Astrocyte of the spinal cord (primary cell): ENCODE measurements at regions not wholly inside any gene's neighbourhood (a gene's known extent, or its start where the extent isn't known, plus 50 kb on each side); places are given as distances from the start of the nearest gene placed in this dataset.

Source experiments
- DNase-seq: peaks from one replicate; pipeline ENCODE4 v3.0.0; 2011; ENCODE audit warnings: low read depth, low spot score
- H3K4me3 ChIP-seq: 2 replicates; pipeline ENCODE4 v1.5.1; 2011; ENCODE audit warnings: low read depth, mild to moderate bottlenecking, low read length, moderate library complexity
- in situ Hi-C: cut with HindIII; loops from 2 replicates; pipeline ENCODE4 v1.10.0; 2017; ENCODE audit warnings: low sequenced_read_pairs
- TF ChIP-seq, protein P1 (sequence below): IDR thresholded peaks from 2 replicates; pipeline ENCODE4 v1.5.1; 2012; ENCODE audit warnings: low read depth, mild to moderate bottlenecking, low read length, inconsistent platforms

DNA sequence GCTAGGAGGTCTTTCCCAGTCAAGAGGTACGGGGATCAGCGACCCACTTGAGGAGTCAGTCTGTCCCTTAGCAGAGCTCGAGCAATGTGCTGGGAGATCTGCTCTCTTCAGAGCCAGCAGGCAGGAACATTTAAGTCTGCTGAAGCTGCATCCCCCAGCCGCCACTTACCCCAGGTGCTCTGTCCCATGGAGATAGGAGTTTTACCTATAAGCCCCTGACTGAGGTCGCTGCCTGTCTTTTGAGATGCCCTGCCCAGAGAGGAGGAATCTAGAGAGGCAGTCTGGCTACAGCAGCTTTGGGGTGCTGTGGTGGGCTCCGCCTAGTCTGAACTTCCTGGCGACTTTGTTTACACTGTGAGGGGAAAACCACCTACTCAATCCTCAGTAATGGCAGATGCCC lies 874.9 kb upstream of the FLRT2 start:
- TF ChIP-seq, protein P1, sequence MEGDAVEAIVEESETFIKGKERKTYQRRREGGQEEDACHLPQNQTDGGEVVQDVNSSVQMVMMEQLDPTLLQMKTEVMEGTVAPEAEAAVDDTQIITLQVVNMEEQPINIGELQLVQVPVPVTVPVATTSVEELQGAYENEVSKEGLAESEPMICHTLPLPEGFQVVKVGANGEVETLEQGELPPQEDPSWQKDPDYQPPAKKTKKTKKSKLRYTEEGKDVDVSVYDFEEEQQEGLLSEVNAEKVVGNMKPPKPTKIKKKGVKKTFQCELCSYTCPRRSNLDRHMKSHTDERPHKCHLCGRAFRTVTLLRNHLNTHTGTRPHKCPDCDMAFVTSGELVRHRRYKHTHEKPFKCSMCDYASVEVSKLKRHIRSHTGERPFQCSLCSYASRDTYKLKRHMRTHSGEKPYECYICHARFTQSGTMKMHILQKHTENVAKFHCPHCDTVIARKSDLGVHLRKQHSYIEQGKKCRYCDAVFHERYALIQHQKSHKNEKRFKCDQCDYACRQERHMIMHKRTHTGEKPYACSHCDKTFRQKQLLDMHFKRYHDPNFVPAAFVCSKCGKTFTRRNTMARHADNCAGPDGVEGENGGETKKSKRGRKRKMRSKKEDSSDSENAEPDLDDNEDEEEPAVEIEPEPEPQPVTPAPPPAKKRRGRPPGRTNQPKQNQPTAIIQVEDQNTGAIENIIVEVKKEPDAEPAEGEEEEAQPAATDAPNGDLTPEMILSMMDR, result no peak
- no peak overlapping the region for H3K4me3 ChIP-seq
- in situ Hi-C loops, result no loop called here
- DNase-seq, result no peak

DNA sequence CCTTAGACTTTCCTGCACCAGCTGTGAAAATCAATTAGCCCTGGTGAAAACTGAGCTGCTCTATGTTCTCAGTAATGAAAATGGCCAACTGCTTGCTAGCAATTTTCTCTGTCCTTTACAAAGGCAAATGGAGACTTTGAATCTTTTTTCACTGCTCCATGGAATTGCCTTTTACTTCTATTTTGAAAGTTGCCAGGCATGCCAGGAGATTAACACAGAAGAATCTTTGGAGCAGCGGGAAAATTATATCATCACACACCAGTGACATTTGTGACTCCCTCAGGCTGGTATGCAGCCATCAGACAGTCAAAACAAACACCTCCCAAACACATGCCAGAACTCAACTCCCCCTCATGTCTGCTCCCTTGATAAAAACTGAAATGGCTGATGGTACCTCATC lies 872.0 kb upstream of the FLRT2 start:
- in situ Hi-C loops, result no loop called here

DNA sequence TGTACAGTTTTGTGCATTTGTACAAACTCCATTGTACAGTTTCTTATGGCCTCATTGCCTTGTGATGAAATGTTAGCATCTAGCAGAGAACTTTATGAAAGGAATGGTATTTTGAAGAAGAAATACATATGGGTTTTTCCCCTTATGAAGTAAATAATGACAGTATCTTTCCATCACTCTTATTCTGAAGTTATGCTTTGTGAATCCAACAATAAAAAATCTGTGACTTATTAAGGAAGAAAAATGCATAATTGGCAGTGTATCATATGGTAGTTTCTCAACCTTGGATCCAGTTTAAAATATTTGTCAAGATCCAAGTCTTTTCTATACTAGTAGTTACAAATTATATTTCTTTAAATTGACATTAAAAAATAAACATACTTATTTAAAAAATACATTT lies 859.1 kb upstream of the FLRT2 start:
- no peak overlapping the region for H3K4me3 ChIP-seq
- no peak for DNase-seq
- in situ Hi-C loops, result no loop called here
- TF ChIP-seq, protein P1, result no peak

More for the DNA sequence above, 872.0 kb upstream of the FLRT2 start:
- TF ChIP-seq, protein P1, result no peak
- no peak overlapping the region for H3K4me3 ChIP-seq
- DNase-seq, result no peak

DNA sequence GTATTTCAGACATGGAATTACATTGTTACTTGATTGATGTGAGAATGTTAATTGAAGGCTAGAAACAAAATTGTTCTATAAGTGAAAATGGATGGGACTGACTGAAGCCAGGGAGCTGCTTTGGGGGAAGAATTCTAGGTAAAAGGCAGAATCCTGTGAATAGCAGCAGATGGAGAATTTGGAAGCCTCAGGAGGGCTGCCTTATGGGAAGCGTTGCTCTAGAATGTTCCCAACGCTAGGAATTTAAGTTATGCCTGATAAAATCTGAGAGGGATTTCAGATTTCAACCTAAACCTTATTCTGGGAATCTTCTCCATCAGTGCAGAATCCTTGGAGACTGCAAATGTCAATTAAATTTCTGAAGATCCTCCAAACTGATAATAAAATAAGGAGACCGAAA lies 858.2 kb upstream of the FLRT2 start:
- TF ChIP-seq, protein P1, result no peak
- H3K4me3 ChIP-seq, result no peak overlapping the region
- in situ Hi-C loops, result no loop called here
- no peak for DNase-seq

DNA sequence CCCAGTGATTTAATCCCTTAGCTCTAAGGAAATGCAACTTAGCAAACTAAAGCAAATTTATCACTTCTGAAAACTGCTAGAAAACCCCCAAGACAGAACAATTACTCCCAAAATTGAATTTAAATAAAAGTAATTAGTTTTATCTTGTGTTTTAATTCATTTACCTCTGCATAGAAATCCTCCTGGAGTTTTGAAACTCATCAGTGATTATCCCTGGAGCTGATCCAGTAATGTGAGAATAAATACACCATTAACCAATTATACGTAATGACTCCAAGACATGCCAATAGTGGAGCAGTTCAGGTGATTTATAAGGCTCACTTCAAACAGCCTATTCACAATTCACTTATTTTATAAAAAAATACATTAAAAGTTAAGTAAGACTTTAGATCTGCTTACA lies 855.3 kb upstream of the FLRT2 start:
- TF ChIP-seq, protein P1, result no peak
- H3K4me3 ChIP-seq, result no peak overlapping the region
- in situ Hi-C loops, result no loop called here
- DNase-seq, result no peak

DNA sequence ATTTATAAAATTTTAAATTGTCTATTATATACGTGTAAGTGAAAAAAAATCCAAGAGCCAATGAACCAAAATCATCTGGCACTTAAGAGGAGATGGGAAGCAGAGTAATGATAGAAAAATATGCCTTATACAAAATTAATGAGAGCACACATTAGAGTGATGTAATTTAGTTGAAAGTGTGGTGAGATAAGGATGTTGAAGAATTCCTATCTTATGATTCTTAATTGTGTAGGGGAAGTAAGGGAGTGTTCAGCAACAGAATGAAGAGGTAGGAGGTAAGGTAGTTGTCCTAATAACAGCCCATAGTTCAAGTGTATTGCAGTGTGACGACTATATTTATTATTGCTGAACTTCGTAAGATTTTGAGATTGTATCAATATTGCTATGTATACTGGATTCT lies 843.4 kb upstream of the FLRT2 start:
- H3K4me3 ChIP-seq, result no peak overlapping the region
- in situ Hi-C loops, result no loop called here
- no peak for DNase-seq
- TF ChIP-seq, protein P1, result no peak
